IPS-20b (cell line): ENCODE measurements at regions not wholly inside any gene's neighbourhood (a gene's known extent, or its start where the extent isn't known, plus 50 kb on each side); places are given as distances from the start of the nearest gene placed in this dataset.

Source experiments
- H3K27ac ChIP-seq: one replicate; pipeline ENCODE4 v1.5.1; 2013; ENCODE audit warnings: low read length
- H3K27me3 ChIP-seq: 2 replicates; pipeline ENCODE4 v1.6.1; 2013; ENCODE audit warnings: mild to moderate bottlenecking, low read length, inconsistent platforms; ENCODE audit not compliant: insufficient read depth
- H3K36me3 ChIP-seq: 2 replicates; pipeline ENCODE4 v1.6.1; 2013; ENCODE audit warnings: low read depth, mild to moderate bottlenecking, inconsistent platforms, low read length, moderate library complexity; ENCODE audit not compliant: insufficient read depth
- H3K4me1 ChIP-seq: 2 replicates; pipeline ENCODE4 v1.6.1; 2013; ENCODE audit warnings: mild to moderate bottlenecking, control low read depth, inconsistent platforms, low read length, moderate library complexity; ENCODE audit not compliant: insufficient read depth
- H3K4me3 ChIP-seq: 2 replicates; pipeline ENCODE4 v1.5.1; 2013; ENCODE audit warnings: mild to moderate bottlenecking, low read length, inconsistent platforms
- H3K9ac ChIP-seq: 2 replicates; pipeline ENCODE4 v1.6.1; 2013; ENCODE audit warnings: low read depth, mild to moderate bottlenecking, inconsistent platforms, low read length, moderate library complexity
- H3K9me3 ChIP-seq: 2 replicates; pipeline ENCODE4 v1.6.1; 2013; ENCODE audit warnings: mild to moderate bottlenecking, low read depth, low read length, inconsistent platforms; ENCODE audit not compliant: insufficient read depth

DNA sequence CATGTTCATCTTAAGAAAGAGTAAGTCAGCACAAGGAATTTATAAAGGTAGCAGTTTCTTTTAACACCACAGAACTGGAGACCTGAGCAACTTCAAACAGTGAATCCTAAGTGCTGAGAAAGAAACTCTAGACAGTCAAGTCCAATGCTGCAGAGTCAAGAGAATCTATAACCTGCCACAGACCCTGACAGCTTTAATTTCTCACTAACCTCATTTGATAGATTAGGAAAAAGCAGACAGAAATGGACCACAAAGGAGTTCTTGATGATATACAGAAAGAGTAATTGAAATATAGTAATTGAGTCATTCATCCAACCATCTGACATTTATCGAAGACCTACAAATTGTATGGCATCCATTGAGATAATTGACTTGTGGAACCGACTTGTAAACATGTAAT, 847.0 kb downstream of the SORCS1 start:
- Histone ChIP-seq H3K9me3 (no peaks in the 10 kb centered on the region), H3K4me1 (no peaks in the 10 kb centered on the region), H3K27ac (no peak overlapping the region), H3K27me3 (no peaks in the 10 kb centered on the region), H3K4me3 (no peak overlapping the region), H3K9ac (no peak overlapping the region), H3K36me3 (no peaks in the 10 kb centered on the region)

DNA sequence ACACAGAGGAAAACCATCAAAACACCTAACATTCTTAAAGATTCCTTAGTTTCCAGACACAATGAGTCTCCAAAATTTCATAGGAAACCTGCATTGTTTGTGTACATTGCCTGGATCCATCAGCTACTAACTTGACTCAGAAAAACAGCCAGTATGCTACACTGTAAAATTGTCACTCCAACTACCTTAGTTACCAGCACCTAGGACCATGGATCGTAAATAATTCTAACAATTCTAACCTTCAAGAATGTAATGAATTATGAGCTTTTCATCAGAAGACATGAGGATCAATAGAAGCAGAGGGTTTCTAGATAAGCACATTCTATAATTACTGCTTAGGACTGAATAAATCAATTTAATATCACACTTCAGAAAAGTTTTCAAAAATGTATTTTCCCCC, 851.5 kb downstream of the SORCS1 start:
- H3K9me3 ChIP-seq, result no peaks in the 10 kb centered on the region
- H3K27me3 ChIP-seq, result no peaks in the 10 kb centered on the region
- no peak overlapping the region for H3K4me3 ChIP-seq
- H3K4me1 ChIP-seq, result peaks cover 13% of the 10 kb centered on the region; the same call in 1 of the 2 replicates
- no peak overlapping the region for H3K27ac ChIP-seq
- no peaks in the 10 kb centered on the region for H3K36me3 ChIP-seq
- no peak overlapping the region for H3K9ac ChIP-seq

GRCh38 chr10:106312087-106312486, 852.4 kb downstream of the SORCS1 start:
- Histone ChIP-seq H3K9ac (no peak overlapping the region), H3K27ac (no peak overlapping the region), H3K4me3 (no peak overlapping the region), H3K4me1 (peaks cover 20% of the 10 kb centered on the region; the same call in 1 of the 2 replicates), H3K9me3 (no peaks in the 10 kb centered on the region), H3K27me3 (no peaks in the 10 kb centered on the region), H3K36me3 (no peaks in the 10 kb centered on the region)

DNA sequence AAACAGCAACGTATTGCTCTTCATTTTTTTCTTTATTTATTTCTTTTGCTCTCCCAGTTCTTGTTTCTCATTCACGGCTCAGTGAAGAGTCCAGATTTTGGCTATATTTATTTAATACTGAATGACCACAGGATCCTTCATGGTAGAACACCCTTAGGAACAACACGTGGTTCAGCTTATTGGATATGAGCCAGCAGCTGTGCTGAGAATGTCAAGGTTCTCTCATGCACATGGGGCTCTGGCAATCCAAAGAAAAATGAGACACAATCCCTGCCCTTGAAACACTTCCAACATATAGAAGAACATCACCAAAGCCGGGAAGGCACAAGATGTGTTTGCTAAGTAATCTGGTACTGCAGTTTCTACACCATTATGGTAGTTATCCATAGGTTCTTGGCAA, 852.9 kb downstream of the SORCS1 start:
- H3K27ac ChIP-seq, result no peak overlapping the region

DNA sequence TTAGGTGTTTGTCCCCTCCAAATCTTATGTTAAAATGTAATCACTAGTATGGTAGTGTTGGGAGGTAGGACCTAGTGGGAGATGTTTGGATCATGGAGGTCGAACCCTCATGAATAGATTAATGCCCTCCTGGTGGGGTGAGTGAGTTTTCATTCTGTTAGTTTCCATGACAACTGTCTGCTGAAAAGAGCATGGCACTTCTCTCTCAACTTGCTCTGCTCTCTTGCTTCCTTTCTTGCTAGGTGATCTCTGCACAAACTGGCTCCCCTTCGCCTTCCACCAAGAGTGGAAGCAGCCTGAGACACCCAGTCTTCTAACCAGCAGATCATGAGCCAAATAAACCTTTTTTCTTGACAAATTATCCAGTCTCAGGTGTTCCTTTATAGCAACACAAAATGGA, 853.9 kb downstream of the SORCS1 start:
- Histone ChIP-seq H3K4me3 (no peak overlapping the region; the same call in 1 of the 2 replicates), H3K27me3 (no peaks in the 10 kb centered on the region), H3K27ac (no peak overlapping the region), H3K9ac (peak overlapping the region; percentile 19; the same call in 1 of the 2 replicates), H3K36me3 (no peaks in the 10 kb centered on the region), H3K9me3 (no peaks in the 10 kb centered on the region), H3K4me1 (peaks cover 20% of the 10 kb centered on the region; the same call in 1 of the 2 replicates)

More for the DNA sequence above, 852.9 kb downstream of the SORCS1 start:
- Histone ChIP-seq H3K27me3 (no peaks in the 10 kb centered on the region), H3K4me3 (no peak overlapping the region), H3K9me3 (no peaks in the 10 kb centered on the region), H3K4me1 (peaks cover 20% of the 10 kb centered on the region; the same call in 1 of the 2 replicates), H3K9ac (no peak overlapping the region), H3K36me3 (no peaks in the 10 kb centered on the region)

DNA sequence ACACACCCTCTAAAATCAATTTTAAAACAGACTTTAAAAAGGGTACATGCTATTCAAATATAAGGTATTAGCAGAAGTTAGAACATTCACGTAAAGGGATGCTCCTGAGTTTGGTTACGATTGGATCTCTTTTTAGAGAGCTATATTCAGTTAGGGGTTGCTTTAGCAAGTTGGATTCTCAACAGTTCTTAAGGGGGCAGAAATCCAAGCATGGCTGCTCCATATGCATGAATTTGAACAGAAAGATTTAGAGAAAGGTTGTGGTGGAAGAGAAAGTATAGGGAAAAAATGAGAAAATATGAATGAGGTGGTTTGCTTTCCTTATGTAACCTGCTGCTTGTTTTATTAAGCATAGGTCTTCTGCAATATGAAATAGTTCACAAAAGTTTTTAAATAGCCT, 855.1 kb downstream of the SORCS1 start:
- Histone ChIP-seq H3K36me3 (no peaks in the 10 kb centered on the region), H3K27ac (no peak overlapping the region), H3K4me1 (peaks cover 20% of the 10 kb centered on the region; the same call in 1 of the 2 replicates), H3K9ac (no peak overlapping the region), H3K27me3 (no peaks in the 10 kb centered on the region), H3K9me3 (no peaks in the 10 kb centered on the region), H3K4me3 (no peak overlapping the region)

GRCh38 chr10:106308284-106308683, 856.2 kb downstream of the SORCS1 start:
- H3K4me1 ChIP-seq, result peaks cover 20% of the 10 kb centered on the region; the same call in 1 of the 2 replicates
- H3K9ac ChIP-seq, result no peak overlapping the region
- no peaks in the 10 kb centered on the region for H3K27me3 ChIP-seq
- H3K27ac ChIP-seq, result no peak overlapping the region
- no peaks in the 10 kb centered on the region for H3K36me3 ChIP-seq
- no peak overlapping the region for H3K4me3 ChIP-seq
- H3K9me3 ChIP-seq, result no peaks in the 10 kb centered on the region

GRCh38 chr10:106304056-106304455, 860.5 kb downstream of the SORCS1 start:
- no peak overlapping the region for H3K27ac ChIP-seq
- no peaks in the 10 kb centered on the region for H3K9me3 ChIP-seq
- no peaks in the 10 kb centered on the region for H3K27me3 ChIP-seq
- no peaks in the 10 kb centered on the region for H3K36me3 ChIP-seq
- peaks cover 11% of the 10 kb centered on the region; the same call in 1 of the 2 replicates for H3K4me1 ChIP-seq
- no peak overlapping the region for H3K9ac ChIP-seq
- no peak overlapping the region for H3K4me3 ChIP-seq

GRCh38 chr10:106302961-106303360, 861.5 kb downstream of the SORCS1 start:
- no peaks in the 10 kb centered on the region for H3K36me3 ChIP-seq
- H3K4me1 ChIP-seq, result peaks cover 6% of the 10 kb centered on the region; the same call in 1 of the 2 replicates
- no peak overlapping the region for H3K27ac ChIP-seq
- H3K9me3 ChIP-seq, result no peaks in the 10 kb centered on the region
- H3K9ac ChIP-seq, result no peak overlapping the region
- H3K4me3 ChIP-seq, result no peak overlapping the region
- no peaks in the 10 kb centered on the region for H3K27me3 ChIP-seq

- Histone ChIP-seq H3K9ac (no peak overlapping the region), H3K4me1 (no peaks in the 10 kb centered on the region), H3K9me3 (no peaks in the 10 kb centered on the region), H3K36me3 (no peaks in the 10 kb centered on the region), H3K27me3 (no peaks in the 10 kb centered on the region), H3K27ac (no peak overlapping the region), H3K4me3 (no peak overlapping the region)
Measured at GRCh38 chr10:106301146-106301545, 863.4 kb downstream of the SORCS1 start.

GRCh38 chr10:106296750-106297392, 867.6 kb downstream of the SORCS1 start:
- no peak overlapping the region for H3K4me3 ChIP-seq
- no peak overlapping the region for H3K9ac ChIP-seq
- H3K9me3 ChIP-seq, result no peaks in the 10 kb centered on the region
- peaks cover 13% of the 10 kb centered on the region; the same call in 1 of the 2 replicates for H3K4me1 ChIP-seq
- H3K27me3 ChIP-seq, result no peaks in the 10 kb centered on the region
- H3K36me3 ChIP-seq, result no peaks in the 10 kb centered on the region
- H3K27ac ChIP-seq, result no peak overlapping the region

- peaks cover 11% of the 10 kb centered on the region for H3K4me1 ChIP-seq
- no peaks in the 10 kb centered on the region for H3K27me3 ChIP-seq
- H3K4me3 ChIP-seq, result no peak overlapping the region
- H3K27ac ChIP-seq, result no peak overlapping the region
- H3K9ac ChIP-seq, result no peak overlapping the region
- H3K36me3 ChIP-seq, result no peaks in the 10 kb centered on the region
- H3K9me3 ChIP-seq, result no peaks in the 10 kb centered on the region
Measured at GRCh38 chr10:106284802-106285587, 879.5 kb downstream of the SORCS1 start.
